ENCODE measurements at regions not wholly inside any gene's neighbourhood (a gene's known extent, or its start where the extent isn't known, plus 50 kb on each side); places are given as distances from the start of the nearest gene placed in this dataset.
"Not testable (repeated sequence)": the region's sequence is repeated elsewhere in the genome, so short reads cannot be mapped to it uniquely, and the experiment has no call there.

- no peak for TF ChIP-seq CTCF (IDR thresholded peaks at IDR 0.05; ENCODE audit: insufficient read depth, low read length, poor library complexity, severe bottlenecking)
- DNase-seq (ENCODE audit: low read depth): no peak
- H3K4me3 ChIP-seq (ENCODE audit: low read depth, low read length): no peak overlapping the region
Measured at GRCh38 chr10:3564346-3565002, 220.5 kb downstream of the KLF6 start.

GRCh38 chr10:3563298-3563697 is 221.7 kb downstream of the KLF6 start:
- Histone ChIP-seq H3K4me3 (ENCODE audit: low read depth, low read length) (no peak overlapping the region), H3K36me3 (ENCODE audit: control insufficient read depth, insufficient read depth, low read length) (no peaks in the 10 kb centered on the region), H3K27me3 (ENCODE audit: control insufficient read depth, insufficient read depth, low read length) (no peaks in the 10 kb centered on the region)
- no peak for DNase-seq (ENCODE audit: low read depth)
- no peak for TF ChIP-seq CTCF (IDR thresholded peaks at IDR 0.05; ENCODE audit: insufficient read depth, low read length, poor library complexity, severe bottlenecking)

More at GRCh38 chr10:3564346-3565002, 220.5 kb downstream of the KLF6 start:
- Histone ChIP-seq H3K36me3 (ENCODE audit: control insufficient read depth, insufficient read depth, low read length) (no peaks in the 10 kb centered on the region), H3K27me3 (ENCODE audit: control insufficient read depth, insufficient read depth, low read length) (no peaks in the 10 kb centered on the region)

DNA sequence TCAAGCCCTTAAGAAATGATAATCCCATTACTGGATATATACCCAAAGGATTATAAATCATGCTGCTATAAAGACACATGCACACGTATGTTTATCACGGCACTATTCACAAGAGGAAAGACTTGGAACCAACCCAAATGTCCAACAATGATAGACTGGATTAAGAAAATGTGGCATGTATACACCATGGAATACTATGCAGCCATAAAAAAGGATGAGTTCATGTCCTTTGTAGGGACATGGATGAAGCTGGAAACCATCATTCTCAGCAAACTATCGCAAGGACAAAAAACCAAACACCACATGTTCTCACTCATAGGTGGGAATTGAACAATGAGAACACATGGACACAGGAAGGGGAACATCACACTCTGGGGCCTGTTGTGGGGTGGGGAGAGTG is 224.4 kb downstream of the KLF6 start:
- not testable (repeated sequence) for H3K27me3 ChIP-seq (ENCODE audit: control insufficient read depth, insufficient read depth, low read length); DNase-seq (ENCODE audit: low read depth); H3K36me3 ChIP-seq (ENCODE audit: control insufficient read depth, insufficient read depth, low read length)

GRCh38 chr10:3559527-3559926 is 225.5 kb downstream of the KLF6 start:
- Histone ChIP-seq H3K36me3 (ENCODE audit: control insufficient read depth, insufficient read depth, low read length) (no peaks in the 10 kb centered on the region), H3K4me3 (ENCODE audit: low read depth, low read length) (no peak overlapping the region), H3K27me3 (ENCODE audit: control insufficient read depth, insufficient read depth, low read length) (no peaks in the 10 kb centered on the region)
- no peak for TF ChIP-seq CTCF (IDR thresholded peaks at IDR 0.05; ENCODE audit: insufficient read depth, low read length, poor library complexity, severe bottlenecking)
- no peak for DNase-seq (ENCODE audit: low read depth)

More for the DNA sequence above, 224.4 kb downstream of the KLF6 start:
- not testable (repeated sequence) for H3K4me3 ChIP-seq (ENCODE audit: low read depth, low read length)

DNA sequence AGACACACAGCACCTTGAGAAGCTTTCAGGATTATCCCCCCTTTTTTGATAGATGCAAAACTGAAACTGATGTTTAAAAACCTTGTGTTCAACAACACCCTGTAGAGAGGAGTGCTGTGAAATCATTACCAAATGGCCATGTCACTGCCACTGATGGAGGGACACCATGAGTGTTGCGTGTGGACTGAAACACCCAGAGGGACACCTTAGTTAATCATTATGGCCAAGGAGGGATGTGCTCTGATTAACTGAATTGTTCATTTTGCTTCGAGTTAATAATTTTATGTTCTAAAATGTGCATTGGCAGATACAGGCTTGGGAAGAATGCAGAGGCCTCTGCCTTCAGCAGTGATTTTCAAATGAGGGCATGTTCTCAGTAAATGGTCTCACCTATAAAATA is 226.0 kb downstream of the KLF6 start:
- H3K4me3 ChIP-seq (ENCODE audit: low read depth, low read length): no peak overlapping the region
- no peaks in the 10 kb centered on the region for H3K27me3 ChIP-seq (ENCODE audit: control insufficient read depth, insufficient read depth, low read length)
- no peak for DNase-seq (ENCODE audit: low read depth)
- no peaks in the 10 kb centered on the region for H3K36me3 ChIP-seq (ENCODE audit: control insufficient read depth, insufficient read depth, low read length)
- TF ChIP-seq CTCF (IDR thresholded peaks at IDR 0.05; ENCODE audit: insufficient read depth, low read length, poor library complexity, severe bottlenecking): no peak

DNA sequence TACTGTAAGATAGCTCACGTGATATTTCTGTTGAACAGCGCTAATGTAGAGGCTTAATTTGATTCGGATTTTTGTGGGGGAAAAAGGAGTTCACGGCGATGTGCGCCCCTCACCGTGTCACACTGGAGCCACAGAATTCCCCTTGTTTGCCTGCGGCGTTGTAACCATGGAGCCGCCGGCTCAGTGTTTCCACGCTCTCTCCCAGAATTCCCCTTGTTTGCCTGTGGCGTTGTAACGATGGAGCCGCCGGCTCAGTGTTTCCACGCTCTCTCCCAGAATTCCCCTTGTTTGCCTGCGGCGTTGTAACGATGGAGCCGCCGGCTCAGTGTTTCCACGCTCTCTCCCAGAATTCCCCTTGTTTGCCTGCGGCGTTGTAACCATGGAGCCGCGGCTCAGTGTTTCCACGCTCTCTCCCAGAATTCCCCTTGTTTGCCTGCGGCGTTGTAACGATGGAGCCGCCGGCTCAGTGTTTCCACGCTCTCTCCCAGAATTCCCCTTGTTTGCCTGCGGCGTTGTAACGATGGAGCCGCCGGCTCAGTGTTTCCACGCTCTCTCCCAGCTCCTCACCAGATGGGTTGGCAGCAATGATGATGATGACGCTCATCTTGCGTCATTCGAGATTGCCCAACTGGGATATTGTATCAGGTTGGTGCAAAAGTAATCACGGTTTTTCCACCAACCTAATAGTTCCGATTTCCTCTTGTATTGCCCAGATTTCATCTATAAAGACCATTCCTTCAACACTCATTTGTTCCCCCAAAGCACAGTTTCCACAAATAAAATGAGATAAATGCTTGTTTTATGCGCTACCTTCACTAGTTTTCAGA is 228.6 kb downstream of the KLF6 start:
- peak overlapping the region; percentile 20 for H3K4me3 ChIP-seq (ENCODE audit: low read depth, low read length)
- not testable (repeated sequence) for H3K36me3 ChIP-seq (ENCODE audit: control insufficient read depth, insufficient read depth, low read length); H3K27me3 ChIP-seq (ENCODE audit: control insufficient read depth, insufficient read depth, low read length); DNase-seq (ENCODE audit: low read depth)

Data from kidney epithelial cell (primary cell).